WERI-Rb-1 (cell line): ENCODE measurements at regions not wholly inside any gene's neighbourhood (a gene's known extent, or its start where the extent isn't known, plus 50 kb on each side); places are given as distances from the start of the nearest gene placed in this dataset.
"Not testable (repeated sequence)": the region's sequence is repeated elsewhere in the genome, so short reads cannot be mapped to it uniquely, and the experiment has no call there.

Source experiments
- DNase-seq: peaks from one replicate; pipeline ENCODE4 v3.0.0-alpha.2; 2020
- H3K27ac ChIP-seq: fragments of 250-450 bp; sonication (Bioruptor Pico); 2 replicates; pipeline ENCODE4 v1.5.1; 2020; ENCODE audit warnings: mild to moderate bottlenecking, moderate library complexity
- H3K27me3 ChIP-seq: fragments of 250-450 bp; sonication (Bioruptor Pico); 2 replicates; pipeline ENCODE4 v1.5.1; 2021; ENCODE audit warnings: mild to moderate bottlenecking, low read depth, moderate library complexity; ENCODE audit not compliant: insufficient read depth, severe bottlenecking
- H3K36me3 ChIP-seq: fragments of 250-450 bp; sonication (Bioruptor Pico); 2 replicates; pipeline ENCODE4 v1.5.1; 2020; ENCODE audit warnings: mild to moderate bottlenecking, moderate library complexity
- H3K4me3 ChIP-seq: 2 replicates; pipeline ENCODE4 v1.5.1; 2011; ENCODE audit warnings: low read depth, mild to moderate bottlenecking, control low read depth, low read length
- H3K9me3 ChIP-seq: fragments of 250-450 bp; sonication (Bioruptor Pico); 2 replicates; pipeline ENCODE4 v1.5.1; 2021; ENCODE audit warnings: mild to moderate bottlenecking, moderate library complexity; ENCODE audit not compliant: severe bottlenecking
- TF ChIP-seq, protein P1 (sequence below): IDR thresholded peaks from 2 replicates; pipeline ENCODE4 v1.5.1; 2011; ENCODE audit warnings: low read depth, mild to moderate bottlenecking, control low read depth, inconsistent platforms, low read length

DNA sequence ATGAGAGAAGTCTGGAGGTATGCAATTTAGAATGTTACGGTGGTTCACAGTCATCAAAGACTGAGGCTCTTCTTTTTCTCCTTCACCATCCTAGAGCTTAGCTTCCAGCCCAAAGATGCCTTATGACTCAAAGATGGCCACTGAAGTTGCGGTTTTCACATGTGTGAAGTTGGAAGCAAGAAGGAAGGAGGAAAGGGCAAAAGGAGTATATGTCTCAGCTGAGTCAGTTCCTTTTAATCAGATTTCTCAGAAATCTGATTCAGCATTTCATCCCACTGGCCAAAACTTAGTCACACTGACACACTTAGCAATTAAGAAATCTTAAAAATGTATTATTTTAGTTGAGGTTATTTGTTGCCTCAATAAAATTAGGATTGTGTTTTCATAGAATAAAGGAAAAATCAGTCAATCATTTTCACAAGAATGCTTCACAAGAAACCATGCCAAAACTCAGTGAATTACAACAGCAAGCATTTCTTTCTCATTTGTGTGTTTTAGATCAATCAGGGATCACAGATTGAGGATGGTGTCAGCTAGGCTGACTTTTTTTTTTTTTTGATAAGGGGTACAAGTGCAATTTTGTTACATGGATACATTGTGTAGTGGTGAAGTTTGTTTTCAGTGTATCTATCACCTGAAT, 211.1 kb upstream of the GADL1 start:
- H3K27me3 ChIP-seq, result no peaks in the 10 kb centered on the region
- TF ChIP-seq, protein P1, sequence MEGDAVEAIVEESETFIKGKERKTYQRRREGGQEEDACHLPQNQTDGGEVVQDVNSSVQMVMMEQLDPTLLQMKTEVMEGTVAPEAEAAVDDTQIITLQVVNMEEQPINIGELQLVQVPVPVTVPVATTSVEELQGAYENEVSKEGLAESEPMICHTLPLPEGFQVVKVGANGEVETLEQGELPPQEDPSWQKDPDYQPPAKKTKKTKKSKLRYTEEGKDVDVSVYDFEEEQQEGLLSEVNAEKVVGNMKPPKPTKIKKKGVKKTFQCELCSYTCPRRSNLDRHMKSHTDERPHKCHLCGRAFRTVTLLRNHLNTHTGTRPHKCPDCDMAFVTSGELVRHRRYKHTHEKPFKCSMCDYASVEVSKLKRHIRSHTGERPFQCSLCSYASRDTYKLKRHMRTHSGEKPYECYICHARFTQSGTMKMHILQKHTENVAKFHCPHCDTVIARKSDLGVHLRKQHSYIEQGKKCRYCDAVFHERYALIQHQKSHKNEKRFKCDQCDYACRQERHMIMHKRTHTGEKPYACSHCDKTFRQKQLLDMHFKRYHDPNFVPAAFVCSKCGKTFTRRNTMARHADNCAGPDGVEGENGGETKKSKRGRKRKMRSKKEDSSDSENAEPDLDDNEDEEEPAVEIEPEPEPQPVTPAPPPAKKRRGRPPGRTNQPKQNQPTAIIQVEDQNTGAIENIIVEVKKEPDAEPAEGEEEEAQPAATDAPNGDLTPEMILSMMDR, result no peak
- no peaks in the 10 kb centered on the region for H3K36me3 ChIP-seq
- no peak overlapping the region for H3K4me3 ChIP-seq
- DNase-seq, result no peak
- no peak overlapping the region for H3K27ac ChIP-seq
- no peaks in the 10 kb centered on the region for H3K9me3 ChIP-seq

DNA sequence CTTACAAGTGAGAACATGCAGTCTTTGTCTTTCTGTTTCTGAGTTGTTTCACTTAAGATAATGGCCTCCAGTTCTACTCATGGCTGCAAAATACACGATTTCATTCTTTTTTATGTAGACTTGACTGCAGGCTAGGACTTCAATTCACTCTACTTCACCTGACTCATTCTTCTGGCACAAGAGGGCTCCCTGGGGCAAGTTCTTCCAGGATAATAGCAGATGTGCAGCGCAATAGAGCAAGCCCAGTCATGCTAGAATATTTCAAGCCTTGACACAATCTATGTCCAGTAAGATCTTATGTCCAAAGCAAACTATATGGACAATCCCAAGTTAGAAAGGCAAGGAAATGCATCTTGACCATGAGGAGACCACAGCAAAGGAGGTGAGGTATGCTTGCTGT, 211.7 kb upstream of the GADL1 start:
- no peak for DNase-seq
- Histone ChIP-seq H3K27me3 (no peaks in the 10 kb centered on the region), H3K4me3 (no peak overlapping the region), H3K27ac (no peak overlapping the region), H3K36me3 (no peaks in the 10 kb centered on the region), H3K9me3 (no peaks in the 10 kb centered on the region)
- TF ChIP-seq, protein P1, result no peak

DNA sequence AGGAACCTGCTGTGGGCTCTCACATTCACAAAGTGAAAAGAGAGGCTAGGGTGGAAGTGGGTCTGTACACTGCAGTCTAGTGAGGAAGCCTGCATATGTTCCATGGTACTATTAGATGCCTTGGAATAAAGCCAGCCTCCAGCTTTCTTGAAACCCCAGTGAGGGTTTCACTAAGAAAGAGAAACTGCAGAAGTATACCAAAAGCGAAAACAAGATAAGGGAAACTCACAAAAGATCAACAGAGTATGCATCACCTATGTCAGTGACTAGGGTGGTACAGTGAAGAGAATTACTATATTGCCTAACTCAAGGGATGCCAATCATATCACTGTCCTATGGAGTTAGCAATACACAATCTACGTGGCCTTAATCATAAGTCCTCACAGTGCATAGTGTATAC, 212.5 kb upstream of the GADL1 start:
- TF ChIP-seq, protein P1, result no peak
- no peak overlapping the region for H3K27ac ChIP-seq
- no peak for DNase-seq
- H3K9me3 ChIP-seq, result no peaks in the 10 kb centered on the region
- H3K27me3 ChIP-seq, result no peaks in the 10 kb centered on the region
- no peak overlapping the region for H3K4me3 ChIP-seq
- no peaks in the 10 kb centered on the region for H3K36me3 ChIP-seq

DNA sequence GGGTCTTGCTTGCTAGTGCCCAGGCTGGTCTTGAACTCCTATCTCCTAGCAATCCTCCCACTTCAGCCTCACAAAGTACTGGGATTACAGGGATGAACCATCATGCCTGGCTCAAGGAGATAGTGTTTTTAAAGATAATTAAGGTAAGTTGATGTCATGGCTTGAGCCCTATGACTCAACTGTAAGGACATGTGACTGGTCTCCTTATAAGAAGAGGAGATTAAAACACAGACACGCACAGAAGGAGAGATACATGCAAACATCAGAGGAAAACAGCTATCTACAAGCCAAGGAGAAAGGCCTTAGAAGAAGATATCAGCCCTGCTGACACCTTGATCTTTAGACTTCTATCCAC, 220.4 kb upstream of the GADL1 start:
- TF ChIP-seq, protein P1, result no peak
- Histone ChIP-seq H3K36me3 (no peaks in the 10 kb centered on the region), H3K4me3 (no peak overlapping the region), H3K9me3 (peaks cover 6% of the 10 kb centered on the region), H3K27me3 (no peaks in the 10 kb centered on the region), H3K27ac (no peak overlapping the region)
- DNase-seq, result no peak

DNA sequence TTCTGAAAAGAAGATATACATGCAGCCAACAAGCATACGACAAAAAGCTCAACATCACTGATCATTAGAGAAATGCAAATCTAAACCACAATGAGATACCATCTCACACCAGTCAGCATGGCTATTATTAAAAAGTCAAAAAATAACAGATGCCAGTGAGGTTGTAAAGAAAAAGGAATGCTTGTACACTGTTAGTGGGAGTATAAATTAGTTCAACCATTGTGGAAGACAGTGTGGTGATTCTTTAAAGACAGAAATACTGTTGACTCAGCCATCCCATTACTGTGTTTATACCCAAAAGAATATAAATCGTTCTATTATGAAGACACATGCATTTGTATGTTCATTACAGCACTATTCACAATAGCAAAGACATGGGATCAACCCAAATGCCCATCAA, 221.1 kb upstream of the GADL1 start:
- DNase-seq, H3K36me3 ChIP-seq, H3K27me3 ChIP-seq, H3K27ac ChIP-seq, H3K4me3 ChIP-seq, H3K9me3 ChIP-seq: not testable (repeated sequence)

DNA sequence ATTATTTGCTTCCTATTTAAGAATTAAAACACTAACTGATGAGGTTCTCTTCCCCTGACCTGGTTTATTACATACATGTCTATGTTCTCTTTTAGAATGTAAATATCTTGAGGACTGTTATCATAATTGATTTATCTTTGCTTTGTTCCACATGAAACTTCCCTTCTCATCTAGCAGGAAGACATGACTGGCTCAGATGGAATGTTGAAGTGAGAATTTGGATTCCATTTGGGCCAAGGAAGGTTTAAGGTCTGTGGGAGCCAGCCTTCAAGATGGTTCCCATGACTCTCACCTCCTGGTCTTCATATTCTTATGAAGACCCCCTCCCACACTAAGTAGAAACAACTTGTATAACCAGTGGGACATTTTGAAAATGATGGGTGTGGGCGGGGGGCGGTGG, 222.2 kb upstream of the GADL1 start:
- TF ChIP-seq, protein P1, result no peak
- no peaks in the 10 kb centered on the region for H3K27me3 ChIP-seq
- no peak overlapping the region for H3K27ac ChIP-seq
- DNase-seq, result no peak
- H3K9me3 ChIP-seq, result peaks cover 6% of the 10 kb centered on the region
- no peaks in the 10 kb centered on the region for H3K36me3 ChIP-seq
- H3K4me3 ChIP-seq, result no peak overlapping the region
